NOMO-1 treated with DMSO at 0.1 percent for 48 hours (cell line): ENCODE measurements at regions not wholly inside any gene's neighbourhood (a gene's known extent, or its start where the extent isn't known, plus 50 kb on each side); places are given as distances from the start of the nearest gene placed in this dataset.
"Not testable (repeated sequence)": the region's sequence is repeated elsewhere in the genome, so short reads cannot be mapped to it uniquely, and the experiment has no call there.

Experiments used
- DNase-seq: peaks from one replicate; lab custom pipeline; 2025; ENCODE audit not compliant: unreplicated experiment; lab: John Stamatoyannopoulos, UW

DNA sequence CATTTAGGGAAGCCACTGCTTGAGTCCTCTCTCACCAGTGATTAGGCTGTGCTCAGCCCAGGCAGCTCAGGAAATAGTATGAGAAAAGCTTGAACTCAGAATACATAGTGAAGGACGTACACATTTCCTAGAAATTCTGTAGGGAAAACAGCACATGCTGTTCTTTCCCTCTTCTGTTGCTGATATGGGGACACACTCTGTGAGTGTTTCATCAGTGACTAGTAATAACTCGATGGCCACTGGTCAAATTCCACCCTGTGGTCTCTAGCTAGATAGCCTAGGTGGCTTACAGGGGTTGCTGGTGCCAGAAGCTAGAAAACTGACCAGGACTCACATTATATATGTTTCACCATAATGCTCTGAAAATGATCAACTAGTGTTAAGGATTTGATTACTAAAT is 259.8 kb upstream of the SOX4 start:
- no peak for DNase-seq

- no peak for DNase-seq
Measured at GRCh38 chr6:21334651-21335050, 258.9 kb upstream of the SOX4 start.

- DNase-seq: no peak
Measured at GRCh38 chr6:21335591-21335990, 258.0 kb upstream of the SOX4 start.

- DNase-seq: no peak
Measured at GRCh38 chr6:21337263-21337662, 256.3 kb upstream of the SOX4 start.

- DNase-seq: no peak
Measured at GRCh38 chr6:21340573-21340972, 253.0 kb upstream of the SOX4 start.

- no peak for DNase-seq
Measured at GRCh38 chr6:21341910-21342309, 251.6 kb upstream of the SOX4 start.

GRCh38 chr6:21342501-21342900 is 251.1 kb upstream of the SOX4 start:
- DNase-seq: no peak

DNA sequence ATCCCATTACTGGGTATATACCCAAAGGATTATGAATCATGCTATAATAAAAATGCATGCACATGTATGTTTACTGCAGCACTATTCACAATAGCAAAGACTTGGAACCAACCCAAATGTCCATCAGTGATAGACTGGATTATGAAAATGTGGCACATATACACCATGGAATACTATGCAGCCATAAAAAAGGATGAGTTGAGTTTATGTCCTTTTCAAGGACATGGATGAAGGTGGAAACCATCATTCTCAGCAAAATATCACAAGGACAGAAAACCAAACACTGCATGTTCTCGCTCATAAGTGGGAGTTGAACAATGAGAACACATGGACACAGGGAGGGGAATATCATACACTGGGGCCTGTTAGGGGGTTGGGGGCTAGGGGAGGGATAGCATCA is 247.8 kb upstream of the SOX4 start:
- DNase-seq: not testable (repeated sequence)

DNA sequence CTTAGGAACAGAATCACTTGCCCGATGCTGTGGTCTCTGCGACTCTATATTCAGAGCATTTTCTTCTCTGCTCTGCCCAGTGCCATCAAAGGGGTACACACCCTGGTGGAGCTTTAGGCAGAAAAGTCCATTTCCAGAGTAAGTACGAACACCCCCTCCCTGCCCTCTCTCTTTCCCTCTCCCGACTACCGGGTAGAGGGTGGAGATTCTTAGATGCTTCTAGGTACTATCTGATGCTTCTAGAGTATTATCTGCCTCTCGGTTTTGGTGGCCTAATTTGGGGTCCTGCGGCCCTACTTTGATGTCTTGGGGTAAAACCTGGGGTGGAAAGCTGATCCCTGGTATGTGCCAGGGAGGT is 245.4 kb upstream of the SOX4 start:
- no peak for DNase-seq

- no peak for DNase-seq
Measured at GRCh38 chr6:21348504-21349195, 244.9 kb upstream of the SOX4 start.

GRCh38 chr6:21349834-21350233 is 243.7 kb upstream of the SOX4 start:
- no peak for DNase-seq

GRCh38 chr6:21350926-21351325 is 242.6 kb upstream of the SOX4 start:
- DNase-seq: no peak

DNA sequence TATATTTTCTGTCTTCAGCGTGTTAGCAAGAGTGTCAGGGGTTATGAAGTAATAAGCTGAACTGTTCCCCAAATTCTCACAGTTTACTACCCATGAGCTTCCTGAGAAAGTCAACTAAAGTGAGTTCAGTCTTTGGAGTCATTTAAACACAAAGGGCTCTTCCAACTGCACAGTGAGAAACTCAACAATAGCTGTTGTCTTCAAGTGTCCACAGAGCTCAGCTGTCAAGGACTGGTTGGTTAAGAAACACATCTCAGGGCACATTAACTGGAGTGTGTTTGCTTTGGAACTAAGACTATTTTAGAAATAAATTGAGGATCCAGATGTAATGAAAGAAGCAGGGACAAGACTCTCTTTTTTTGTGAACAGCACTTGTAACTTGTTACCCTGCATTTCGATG is 241.4 kb upstream of the SOX4 start:
- no peak for DNase-seq

- no peak for DNase-seq
Measured at GRCh38 chr6:21354805-21355238, 238.7 kb upstream of the SOX4 start.

- DNase-seq: no peak
Measured at GRCh38 chr6:21355638-21356037, 237.9 kb upstream of the SOX4 start.

GRCh38 chr6:21357262-21357661 is 236.3 kb upstream of the SOX4 start:
- no peak for DNase-seq

- no peak for DNase-seq
Measured at GRCh38 chr6:21359926-21360325, 233.6 kb upstream of the SOX4 start.

DNA sequence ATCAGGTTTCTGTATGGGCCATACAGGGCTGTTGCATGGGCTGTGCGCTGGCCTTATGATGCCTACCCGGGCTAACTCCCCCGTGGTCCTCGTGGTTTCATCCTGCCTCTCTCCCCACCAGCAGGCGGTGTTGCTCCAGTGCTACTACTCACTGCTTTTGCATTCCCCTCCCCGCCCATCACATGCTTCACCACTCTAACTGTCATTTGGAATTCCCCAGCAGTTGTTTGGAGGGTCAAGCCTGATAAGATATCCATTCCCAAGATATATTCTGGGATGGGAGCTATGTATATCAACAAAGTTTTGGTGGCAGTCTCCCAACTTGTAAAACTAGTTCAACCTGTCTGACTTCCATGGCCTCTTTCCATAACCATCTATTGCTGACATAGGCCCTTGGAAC is 233.2 kb upstream of the SOX4 start:
- no peak for DNase-seq

GRCh38 chr6:21367148-21367547 is 226.4 kb upstream of the SOX4 start:
- no peak for DNase-seq

DNA sequence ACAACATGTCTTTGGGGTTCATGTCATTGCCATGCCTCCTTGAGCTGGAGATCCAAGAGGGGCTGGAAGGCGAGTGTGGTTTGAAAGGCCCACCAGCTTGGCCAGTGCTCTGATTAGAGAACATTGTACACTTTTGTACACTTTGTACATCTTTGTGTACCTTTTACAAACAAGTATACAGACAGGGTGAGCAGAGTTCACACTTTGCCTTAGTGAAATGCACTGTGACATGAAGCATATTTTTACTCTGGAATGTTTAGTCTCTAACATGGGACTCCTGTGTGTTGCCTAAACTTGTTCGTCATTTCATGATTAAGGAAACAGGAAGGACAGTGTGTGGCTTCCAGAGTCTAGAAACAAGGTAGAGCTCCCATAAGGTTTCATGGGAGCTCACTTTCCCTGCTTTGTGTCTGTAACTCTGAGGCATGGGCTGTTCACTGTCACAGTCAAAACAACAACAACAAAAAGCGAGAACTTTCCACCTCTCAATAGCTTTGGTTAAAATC is 225.8 kb upstream of the SOX4 start:
- no peak for DNase-seq

- no peak for DNase-seq
Measured at GRCh38 chr6:21371061-21371460, 222.5 kb upstream of the SOX4 start.

GRCh38 chr6:21371676-21372171 is 221.8 kb upstream of the SOX4 start:
- no peak for DNase-seq
